Neural cell (in vitro differentiated cells): ENCODE measurements at regions not wholly inside any gene's neighbourhood (a gene's known extent, or its start where the extent isn't known, plus 50 kb on each side); places are given as distances from the start of the nearest gene placed in this dataset.

ENCODE experiments used
- H2AFZ ChIP-seq: fragments of 200-600, 300-800 bp; sonication (generic), shearing (Covaris generic); 2 replicates; pipeline ENCODE4 v1.6.0; 2014; ENCODE audit warnings: low read depth, mild to moderate bottlenecking, antibody characterized with exemption, low read length, moderate library complexity
- H3F3A ChIP-seq: fragments of 200-600 bp; shearing (Covaris generic); 2 replicates; pipeline ENCODE4 v1.6.1; 2016; ENCODE audit warnings: mild to moderate bottlenecking, moderate library complexity, mixed read lengths, antibody characterized with exemption, low read length; ENCODE audit not compliant: insufficient read depth, poor library complexity, severe bottlenecking
- H3K27ac ChIP-seq: fragments of 200-600, 300-800 bp; sonication (generic), shearing (Covaris generic); 2 replicates; pipeline ENCODE4 v1.5.1; 2014; ENCODE audit warnings: mild to moderate bottlenecking, low read length, moderate library complexity
- H3K27me3 ChIP-seq: fragments of 300-800, 200-600 bp; sonication (generic), shearing (Covaris generic); 2 replicates; pipeline ENCODE4 v1.6.0; 2014; ENCODE audit warnings: mild to moderate bottlenecking, low read depth, low read length, moderate library complexity; ENCODE audit not compliant: insufficient read depth
- H3K36me3 ChIP-seq: fragments of 300-800, 200-600 bp; sonication (generic), shearing (Covaris generic); 2 replicates; pipeline ENCODE4 v1.5.1; 2014; ENCODE audit warnings: mild to moderate bottlenecking, antibody characterized with exemption, low read length, moderate library complexity; ENCODE audit not compliant: insufficient read depth
- H3K4me2 ChIP-seq: fragments of 300-800, 200-600 bp; sonication (generic), shearing (Covaris generic); 2 replicates; pipeline ENCODE4 v1.6.0; 2014; ENCODE audit warnings: mild to moderate bottlenecking, low read length
- H3K4me3 ChIP-seq: fragments of 300-800, 200-600 bp; sonication (generic), shearing (Covaris generic); 2 replicates; pipeline ENCODE4 v1.5.1; 2014; ENCODE audit warnings: mild to moderate bottlenecking, low read length, moderate library complexity
- H3K79me2 ChIP-seq: fragments of 200-600 bp; shearing (Covaris generic); replicated peaks from 2 replicates; pipeline ENCODE4 v1.6.0; 2014; ENCODE audit warnings: mild to moderate bottlenecking, low read length, moderate library complexity; ENCODE audit not compliant: insufficient read depth
- H3K9ac ChIP-seq: fragments of 300-800, 200-600 bp; sonication (generic), shearing (Covaris generic); 2 replicates; pipeline ENCODE4 v1.6.1; 2016; ENCODE audit warnings: mild to moderate bottlenecking, low read length, mixed read lengths
- H3K9me2 ChIP-seq: fragments of 200-600 bp; shearing (Covaris generic); 2 replicates; pipeline ENCODE4 v1.6.1; 2016; ENCODE audit warnings: mild to moderate bottlenecking, low read length, mixed read lengths; ENCODE audit not compliant: insufficient read depth
- H3K9me3 ChIP-seq: fragments of 200-600, 300-800 bp; sonication (generic), shearing (Covaris generic); 2 replicates; pipeline ENCODE4 v1.6.1; 2016; ENCODE audit warnings: mild to moderate bottlenecking, mixed run types, low read length, moderate library complexity, mixed read lengths
- H4K20me1 ChIP-seq: fragments of 200-600 bp; shearing (Covaris generic); 2 replicates; pipeline ENCODE4 v1.6.1; 2016; ENCODE audit warnings: mild to moderate bottlenecking, mixed run types; ENCODE audit not compliant: insufficient read depth
- EP300 ChIP-seq: fragments of 450-650 bp; conservative IDR thresholded peaks from 2 replicates; pipeline ENCODE4 v1.6.1; 2014; ENCODE audit warnings: antibody characterized with exemption, mild to moderate bottlenecking, moderate library complexity; ENCODE audit not compliant: poor library complexity, severe bottlenecking
- EZH2 ChIP-seq: fragments of 200-600, 300-800 bp; shearing (Covaris generic), sonication (generic); IDR thresholded peaks from 2 replicates; pipeline ENCODE4 v1.6.1; 2014; ENCODE audit warnings: antibody characterized with exemption, low read length, borderline replicate concordance, mild to moderate bottlenecking; ENCODE audit not compliant: insufficient read depth, poor library complexity, severe bottlenecking
- MXI1 ChIP-seq: fragments of 450-650 bp; conservative IDR thresholded peaks from 2 replicates; pipeline ENCODE4 v1.6.1; 2014; ENCODE audit warnings: antibody characterized with exemption, mild to moderate bottlenecking; ENCODE audit not compliant: poor library complexity, severe bottlenecking
- POLR2AphosphoS5 ChIP-seq: IDR thresholded peaks from 2 replicates; pipeline ENCODE4 v1.6.1; 2012
- RAD21 ChIP-seq: fragments of 450-650 bp; conservative IDR thresholded peaks from 2 replicates; pipeline ENCODE4 v1.6.1; 2014; ENCODE audit warnings: antibody characterized with exemption, mild to moderate bottlenecking, moderate library complexity
- SMC3 ChIP-seq: fragments of 450-650 bp; conservative IDR thresholded peaks from 2 replicates; pipeline ENCODE4 v1.6.1; 2014; ENCODE audit warnings: antibody characterized with exemption, mild to moderate bottlenecking, moderate library complexity; ENCODE audit not compliant: poor library complexity
- TAF1 ChIP-seq: IDR thresholded peaks from 2 replicates; pipeline ENCODE4 v1.6.1; 2012; ENCODE audit warnings: low read depth
- TF ChIP-seq, protein P1 (sequence below): fragments of 450-650 bp; IDR thresholded peaks from 2 replicates; pipeline ENCODE4 v1.5.1; 2014; ENCODE audit warnings: antibody characterized with exemption, mild to moderate bottlenecking, moderate library complexity; ENCODE audit not compliant: poor library complexity, severe bottlenecking
- TF ChIP-seq, protein P2 (sequence below): IDR thresholded peaks from 2 replicates; pipeline ENCODE4 v1.6.1; 2012; ENCODE audit warnings: borderline replicate concordance

DNA sequence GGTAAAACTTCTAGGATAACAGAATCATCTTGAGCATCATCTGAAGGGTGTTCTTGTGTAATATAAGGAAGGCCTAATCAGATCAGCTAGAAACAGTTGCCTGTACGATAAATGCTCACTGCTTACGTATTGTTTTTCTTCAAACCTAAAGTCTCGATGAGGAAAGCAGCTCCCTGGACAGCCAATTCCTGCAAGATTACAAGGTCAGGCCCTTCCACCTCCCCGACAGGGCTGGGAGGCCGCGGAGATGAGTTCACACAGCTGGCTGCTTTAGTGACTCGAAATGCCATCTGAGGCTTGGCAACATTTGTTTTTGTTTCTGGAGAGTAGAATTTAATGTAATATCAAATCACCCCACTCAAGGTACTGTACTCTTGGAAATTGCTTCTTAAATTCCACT, 95.1 kb upstream of the PFKP start:
- no peaks in the 10 kb centered on the region for H3K9me3 ChIP-seq
- no peaks in the 10 kb centered on the region for H3F3A ChIP-seq
- H3K9ac ChIP-seq: no peak overlapping the region
- TF ChIP-seq RAD21: no peak
- no peak for TF ChIP-seq TAF1
- no peak for TF ChIP-seq SMC3
- TF ChIP-seq, protein P1, sequence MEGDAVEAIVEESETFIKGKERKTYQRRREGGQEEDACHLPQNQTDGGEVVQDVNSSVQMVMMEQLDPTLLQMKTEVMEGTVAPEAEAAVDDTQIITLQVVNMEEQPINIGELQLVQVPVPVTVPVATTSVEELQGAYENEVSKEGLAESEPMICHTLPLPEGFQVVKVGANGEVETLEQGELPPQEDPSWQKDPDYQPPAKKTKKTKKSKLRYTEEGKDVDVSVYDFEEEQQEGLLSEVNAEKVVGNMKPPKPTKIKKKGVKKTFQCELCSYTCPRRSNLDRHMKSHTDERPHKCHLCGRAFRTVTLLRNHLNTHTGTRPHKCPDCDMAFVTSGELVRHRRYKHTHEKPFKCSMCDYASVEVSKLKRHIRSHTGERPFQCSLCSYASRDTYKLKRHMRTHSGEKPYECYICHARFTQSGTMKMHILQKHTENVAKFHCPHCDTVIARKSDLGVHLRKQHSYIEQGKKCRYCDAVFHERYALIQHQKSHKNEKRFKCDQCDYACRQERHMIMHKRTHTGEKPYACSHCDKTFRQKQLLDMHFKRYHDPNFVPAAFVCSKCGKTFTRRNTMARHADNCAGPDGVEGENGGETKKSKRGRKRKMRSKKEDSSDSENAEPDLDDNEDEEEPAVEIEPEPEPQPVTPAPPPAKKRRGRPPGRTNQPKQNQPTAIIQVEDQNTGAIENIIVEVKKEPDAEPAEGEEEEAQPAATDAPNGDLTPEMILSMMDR: no peak
- TF ChIP-seq EP300: no peak
- no peak for TF ChIP-seq MXI1
- TF ChIP-seq POLR2AphosphoS5: no peak
- TF ChIP-seq, protein P2, sequence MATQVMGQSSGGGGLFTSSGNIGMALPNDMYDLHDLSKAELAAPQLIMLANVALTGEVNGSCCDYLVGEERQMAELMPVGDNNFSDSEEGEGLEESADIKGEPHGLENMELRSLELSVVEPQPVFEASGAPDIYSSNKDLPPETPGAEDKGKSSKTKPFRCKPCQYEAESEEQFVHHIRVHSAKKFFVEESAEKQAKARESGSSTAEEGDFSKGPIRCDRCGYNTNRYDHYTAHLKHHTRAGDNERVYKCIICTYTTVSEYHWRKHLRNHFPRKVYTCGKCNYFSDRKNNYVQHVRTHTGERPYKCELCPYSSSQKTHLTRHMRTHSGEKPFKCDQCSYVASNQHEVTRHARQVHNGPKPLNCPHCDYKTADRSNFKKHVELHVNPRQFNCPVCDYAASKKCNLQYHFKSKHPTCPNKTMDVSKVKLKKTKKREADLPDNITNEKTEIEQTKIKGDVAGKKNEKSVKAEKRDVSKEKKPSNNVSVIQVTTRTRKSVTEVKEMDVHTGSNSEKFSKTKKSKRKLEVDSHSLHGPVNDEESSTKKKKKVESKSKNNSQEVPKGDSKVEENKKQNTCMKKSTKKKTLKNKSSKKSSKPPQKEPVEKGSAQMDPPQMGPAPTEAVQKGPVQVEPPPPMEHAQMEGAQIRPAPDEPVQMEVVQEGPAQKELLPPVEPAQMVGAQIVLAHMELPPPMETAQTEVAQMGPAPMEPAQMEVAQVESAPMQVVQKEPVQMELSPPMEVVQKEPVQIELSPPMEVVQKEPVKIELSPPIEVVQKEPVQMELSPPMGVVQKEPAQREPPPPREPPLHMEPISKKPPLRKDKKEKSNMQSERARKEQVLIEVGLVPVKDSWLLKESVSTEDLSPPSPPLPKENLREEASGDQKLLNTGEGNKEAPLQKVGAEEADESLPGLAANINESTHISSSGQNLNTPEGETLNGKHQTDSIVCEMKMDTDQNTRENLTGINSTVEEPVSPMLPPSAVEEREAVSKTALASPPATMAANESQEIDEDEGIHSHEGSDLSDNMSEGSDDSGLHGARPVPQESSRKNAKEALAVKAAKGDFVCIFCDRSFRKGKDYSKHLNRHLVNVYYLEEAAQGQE: no peak
- no peaks in the 10 kb centered on the region for H4K20me1 ChIP-seq
- H2AFZ ChIP-seq: no peak overlapping the region
- no peak overlapping the region for H3K4me3 ChIP-seq
- H3K9me2 ChIP-seq: no peaks in the 10 kb centered on the region
- H3K4me2 ChIP-seq: no peak overlapping the region
- H3K79me2 ChIP-seq: no peaks in the 10 kb centered on the region
- H3K27ac ChIP-seq: no peak overlapping the region
- H3K36me3 ChIP-seq: no peaks in the 10 kb centered on the region
- H3K27me3 ChIP-seq: no peaks in the 10 kb centered on the region

DNA sequence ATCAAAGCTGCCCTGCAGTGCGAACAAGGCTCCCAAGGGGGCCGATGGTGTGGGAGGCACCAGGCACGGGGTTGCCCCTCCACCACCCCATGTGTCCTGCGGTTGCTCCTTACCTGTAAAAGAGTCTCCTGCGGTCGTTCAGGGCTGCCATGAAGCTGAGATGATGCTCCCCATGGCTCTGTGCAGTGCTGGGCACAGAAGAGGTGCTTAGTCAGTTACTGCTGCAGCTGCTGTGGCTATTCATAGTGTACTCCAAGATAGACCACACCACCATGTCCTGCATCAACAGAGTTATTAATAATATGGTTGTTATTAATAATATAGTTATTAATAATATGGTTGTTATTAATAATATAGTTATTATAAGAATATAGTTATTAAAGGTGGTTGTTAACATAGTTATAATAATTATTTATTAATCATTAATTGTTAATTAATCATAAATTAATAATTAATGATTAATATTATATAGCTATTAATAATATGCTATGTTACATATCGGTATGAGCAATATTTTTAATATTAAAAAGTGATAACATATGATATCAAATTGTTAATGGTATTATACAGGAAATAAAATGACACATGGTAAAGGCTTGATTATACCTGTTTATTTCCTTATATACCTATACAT, 97.0 kb upstream of the PFKP start:
- H3K27me3 ChIP-seq: no peaks in the 10 kb centered on the region
- H3K4me3 ChIP-seq: no peak overlapping the region
- no peak overlapping the region for H3K27ac ChIP-seq
- H3K36me3 ChIP-seq: no peaks in the 10 kb centered on the region
- no peak overlapping the region for H3K4me2 ChIP-seq
- H3K9me3 ChIP-seq: no peaks in the 10 kb centered on the region
- H3F3A ChIP-seq: no peaks in the 10 kb centered on the region
- H2AFZ ChIP-seq: no peak overlapping the region
- no peaks in the 10 kb centered on the region for H4K20me1 ChIP-seq
- no peaks in the 10 kb centered on the region for H3K79me2 ChIP-seq
- no peak for TF ChIP-seq SMC3
- TF ChIP-seq, protein P2: no peak
- no peak for TF ChIP-seq EP300
- TF ChIP-seq POLR2AphosphoS5: no peak
- TF ChIP-seq EZH2: no peak
- no peak overlapping the region for H3K9ac ChIP-seq
- no peaks in the 10 kb centered on the region for H3K9me2 ChIP-seq
